Osteoblast (primary cell): ENCODE measurements at regions not wholly inside any gene's neighbourhood (a gene's known extent, or its start where the extent isn't known, plus 50 kb on each side); places are given as distances from the start of the nearest gene placed in this dataset.

Experiments
- DNase-seq: peaks from one replicate; pipeline ENCODE4 v3.0.0; 2011; ENCODE audit warnings: low spot score, mixed read lengths; ENCODE audit not compliant: insufficient read length; ENCODE audit errors: missing footprints
- H2AFZ ChIP-seq: 2 replicates; pipeline ENCODE4 v1.6.0; 2011; ENCODE audit warnings: mild to moderate bottlenecking, low read length
- H3K27ac ChIP-seq: 2 replicates; pipeline ENCODE4 v1.5.1; 2011; ENCODE audit warnings: mild to moderate bottlenecking, low read depth, low read length, moderate library complexity
- H3K27me3 ChIP-seq: 2 replicates; pipeline ENCODE4 v1.6.0; 2012; ENCODE audit warnings: mild to moderate bottlenecking, control low read depth, inconsistent platforms, low read length, moderate library complexity; ENCODE audit not compliant: insufficient read depth
- H3K36me3 ChIP-seq: 2 replicates; pipeline ENCODE4 v1.5.1; 2011; ENCODE audit warnings: mild to moderate bottlenecking, low read length, control low read depth, moderate library complexity; ENCODE audit not compliant: insufficient read depth
- H3K4me1 ChIP-seq: 2 replicates; pipeline ENCODE4 v1.5.1; 2011; ENCODE audit warnings: mild to moderate bottlenecking, low read length, control low read depth, moderate library complexity; ENCODE audit not compliant: insufficient read depth
- H3K4me2 ChIP-seq: 2 replicates; pipeline ENCODE4 v1.6.0; 2011; ENCODE audit warnings: mild to moderate bottlenecking, low read length; ENCODE audit not compliant: insufficient read depth
- H3K4me3 ChIP-seq: fragments of 200-600 bp; sonication (generic); 3 replicates; pipeline ENCODE4 v1.5.1; 2012; ENCODE audit warnings: mild to moderate bottlenecking, low read length, inconsistent platforms; ENCODE audit not compliant: insufficient read depth
- H3K79me2 ChIP-seq: 2 replicates; pipeline ENCODE4 v1.6.0; 2012; ENCODE audit warnings: mild to moderate bottlenecking, low read length, control low read depth, inconsistent platforms; ENCODE audit not compliant: insufficient read depth
- H3K9me3 ChIP-seq: 2 replicates; pipeline ENCODE4 v1.5.1; 2011; ENCODE audit warnings: low read depth, low read length, control low read depth
- H4K20me1 ChIP-seq: 2 replicates; pipeline ENCODE4 v1.6.0; 2012; ENCODE audit warnings: mild to moderate bottlenecking, low read length, control low read depth; ENCODE audit not compliant: insufficient read depth
- TF ChIP-seq, protein P1 (sequence below): IDR thresholded peaks from 2 replicates; pipeline ENCODE4 v1.5.1; 2011; ENCODE audit warnings: mild to moderate bottlenecking, low read depth, low read length, moderate library complexity; ENCODE audit errors: extremely low read depth

DNA sequence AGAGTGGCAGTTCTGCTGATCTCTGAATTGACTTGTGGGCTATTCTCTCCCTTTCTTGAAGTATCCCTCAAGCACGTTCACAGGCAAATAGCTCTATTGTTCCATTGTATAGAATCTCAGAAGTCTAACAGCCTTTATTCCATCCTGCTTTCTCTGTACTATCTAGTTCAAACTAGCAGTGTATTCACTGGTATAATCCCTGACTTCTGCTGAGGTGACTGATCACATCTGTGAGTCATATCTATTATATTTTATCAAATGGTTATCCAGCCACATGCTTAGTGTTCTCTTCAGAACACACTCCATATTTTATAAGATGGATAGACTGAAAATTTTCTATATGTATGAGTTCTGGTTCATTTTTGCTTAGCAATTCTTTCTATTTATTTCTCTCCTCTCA is 866.1 kb downstream of the C12orf50 start:
- no peak overlapping the region for H3K27ac ChIP-seq

GRCh38 chr12:87160848-87161601 is 868.2 kb downstream of the C12orf50 start:
- Histone ChIP-seq H3K4me1 (peaks cover 3% of the 10 kb centered on the region), H3K27ac (no peak overlapping the region), H3K36me3 (no peaks in the 10 kb centered on the region), H3K4me2 (no peak overlapping the region), H3K9me3 (peaks cover 6% of the 10 kb centered on the region), H3K4me3 (no peak overlapping the region), H3K27me3 (no peaks in the 10 kb centered on the region), H3K79me2 (no peaks in the 10 kb centered on the region), H2AFZ (peak overlapping the region; percentile 30), H4K20me1 (no peaks in the 10 kb centered on the region)
- DNase-seq, result no peak
- TF ChIP-seq, protein P1, sequence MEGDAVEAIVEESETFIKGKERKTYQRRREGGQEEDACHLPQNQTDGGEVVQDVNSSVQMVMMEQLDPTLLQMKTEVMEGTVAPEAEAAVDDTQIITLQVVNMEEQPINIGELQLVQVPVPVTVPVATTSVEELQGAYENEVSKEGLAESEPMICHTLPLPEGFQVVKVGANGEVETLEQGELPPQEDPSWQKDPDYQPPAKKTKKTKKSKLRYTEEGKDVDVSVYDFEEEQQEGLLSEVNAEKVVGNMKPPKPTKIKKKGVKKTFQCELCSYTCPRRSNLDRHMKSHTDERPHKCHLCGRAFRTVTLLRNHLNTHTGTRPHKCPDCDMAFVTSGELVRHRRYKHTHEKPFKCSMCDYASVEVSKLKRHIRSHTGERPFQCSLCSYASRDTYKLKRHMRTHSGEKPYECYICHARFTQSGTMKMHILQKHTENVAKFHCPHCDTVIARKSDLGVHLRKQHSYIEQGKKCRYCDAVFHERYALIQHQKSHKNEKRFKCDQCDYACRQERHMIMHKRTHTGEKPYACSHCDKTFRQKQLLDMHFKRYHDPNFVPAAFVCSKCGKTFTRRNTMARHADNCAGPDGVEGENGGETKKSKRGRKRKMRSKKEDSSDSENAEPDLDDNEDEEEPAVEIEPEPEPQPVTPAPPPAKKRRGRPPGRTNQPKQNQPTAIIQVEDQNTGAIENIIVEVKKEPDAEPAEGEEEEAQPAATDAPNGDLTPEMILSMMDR, result no peak

More for the DNA sequence above, 866.1 kb downstream of the C12orf50 start:
- peaks cover 7% of the 10 kb centered on the region for H3K9me3 ChIP-seq
- H4K20me1 ChIP-seq, result no peaks in the 10 kb centered on the region
- no peaks in the 10 kb centered on the region for H3K4me1 ChIP-seq
- H3K4me2 ChIP-seq, result no peak overlapping the region
- TF ChIP-seq, protein P1, result no peak
- no peaks in the 10 kb centered on the region for H3K27me3 ChIP-seq
- H2AFZ ChIP-seq, result no peak overlapping the region
- no peaks in the 10 kb centered on the region for H3K79me2 ChIP-seq
- DNase-seq, result no peak
- H3K4me3 ChIP-seq, result no peak overlapping the region
- H3K36me3 ChIP-seq, result no peaks in the 10 kb centered on the region

- Histone ChIP-seq H4K20me1 (no peaks in the 10 kb centered on the region), H3K79me2 (no peaks in the 10 kb centered on the region), H3K4me2 (no peak overlapping the region), H3K4me1 (peaks cover 5% of the 10 kb centered on the region), H3K36me3 (no peaks in the 10 kb centered on the region), H3K9me3 (no peaks in the 10 kb centered on the region), H3K27ac (peak overlapping the region; percentile 52), H2AFZ (no peak overlapping the region), H3K4me3 (no peak overlapping the region), H3K27me3 (no peaks in the 10 kb centered on the region)
- TF ChIP-seq, protein P1, result no peak
- DNase-seq, result peak; percentile 47
Measured at GRCh38 chr12:87157791-87158190, 871.4 kb downstream of the C12orf50 start.

DNA sequence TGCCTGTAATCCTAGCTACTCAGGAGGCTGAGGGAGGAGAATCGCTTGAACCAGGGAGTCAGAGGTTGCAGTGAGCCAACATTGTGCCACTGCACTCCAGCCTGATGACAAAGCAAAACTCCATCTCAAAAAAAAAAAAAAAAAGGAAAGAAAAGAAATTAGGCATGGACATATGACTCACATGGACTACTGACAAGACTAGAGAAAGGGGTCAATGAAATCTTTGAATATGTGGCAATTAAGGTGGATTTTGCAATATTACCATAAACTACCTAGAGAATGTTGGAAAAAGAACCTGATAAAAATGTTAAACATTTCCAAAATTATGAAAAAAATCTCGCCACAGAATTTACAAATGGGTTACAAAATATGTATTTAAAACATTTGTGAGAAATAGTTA is 873.6 kb downstream of the C12orf50 start:
- Histone ChIP-seq H3K9me3 (no peaks in the 10 kb centered on the region), H2AFZ (no peak overlapping the region), H3K4me1 (peaks cover 5% of the 10 kb centered on the region), H3K27me3 (no peaks in the 10 kb centered on the region), H3K4me3 (no peak overlapping the region), H3K36me3 (no peaks in the 10 kb centered on the region), H3K27ac (no peak overlapping the region), H3K79me2 (no peaks in the 10 kb centered on the region), H4K20me1 (no peaks in the 10 kb centered on the region), H3K4me2 (no peak overlapping the region)
- TF ChIP-seq, protein P1, result no peak
- DNase-seq, result no peak
